ENCODE measurements at regions not wholly inside any gene's neighbourhood (a gene's known extent, or its start where the extent isn't known, plus 50 kb on each side); places are given as distances from the start of the nearest gene placed in this dataset.

- no peaks in the 10 kb centered on the region for H3K36me3 ChIP-seq (ENCODE audit: insufficient read depth, low read length)
- no peaks in the 10 kb centered on the region for H3K27me3 ChIP-seq (ENCODE audit: insufficient read depth, low read depth, low read length)
- no peaks in the 10 kb centered on the region for H3K9me2 ChIP-seq (ENCODE audit: insufficient read depth, low read length)
- H3K79me2 ChIP-seq (replicated peaks; ENCODE audit: insufficient read depth, low read length) = no peaks in the 10 kb centered on the region
- no peaks in the 10 kb centered on the region for H3K9me3 ChIP-seq (ENCODE audit: low read length)
- no peak for TF ChIP-seq RAD21 (conservative IDR thresholded peaks at IDR 0.05)
- no peak for TF ChIP-seq SMC3 (conservative IDR thresholded peaks at IDR 0.05; ENCODE audit: poor library complexity)
- no peak for TF ChIP-seq EZH2 (IDR thresholded peaks at IDR 0.05; ENCODE audit: borderline replicate concordance, insufficient read depth, low read length, poor library complexity, severe bottlenecking)
- no peak for TF ChIP-seq EP300 (conservative IDR thresholded peaks at IDR 0.05; ENCODE audit: poor library complexity, severe bottlenecking)
- no peak for TF ChIP-seq REST (IDR thresholded peaks at IDR 0.05; ENCODE audit: borderline replicate concordance)
- TF ChIP-seq MXI1 (conservative IDR thresholded peaks at IDR 0.05; ENCODE audit: poor library complexity, severe bottlenecking) = no peak
- TF ChIP-seq TAF1 (IDR thresholded peaks at IDR 0.05; ENCODE audit: low read depth) = no peak
- TF ChIP-seq CTCF (IDR thresholded peaks at IDR 0.05; ENCODE audit: poor library complexity, severe bottlenecking) = no peak
- TF ChIP-seq POLR2AphosphoS5 (IDR thresholded peaks at IDR 0.05) = no peak
- H3K4me3 ChIP-seq (ENCODE audit: low read length) = no peak overlapping the region
- no peak overlapping the region for H3K27ac ChIP-seq (ENCODE audit: low read length)
- H2AFZ ChIP-seq (ENCODE audit: low read depth, low read length) = no peak overlapping the region
- H4K20me1 ChIP-seq (ENCODE audit: insufficient read depth) = no peaks in the 10 kb centered on the region
- H3K9ac ChIP-seq (ENCODE audit: low read length) = no peak overlapping the region
- no peak overlapping the region for H3K4me2 ChIP-seq (ENCODE audit: low read length)
- H3F3A ChIP-seq (ENCODE audit: insufficient read depth, low read length, poor library complexity, severe bottlenecking) = no peaks in the 10 kb centered on the region
Measured at GRCh38 chr3:6709178-6709577, 151.7 kb upstream of the GRM7 start.

- Histone ChIP-seq H3K27ac (ENCODE audit: low read length) (no peak overlapping the region), H3K9ac (ENCODE audit: low read length) (no peak overlapping the region), H3K36me3 (ENCODE audit: insufficient read depth, low read length) (no peaks in the 10 kb centered on the region), H3K4me3 (ENCODE audit: low read length) (no peak overlapping the region), H3K27me3 (ENCODE audit: insufficient read depth, low read depth, low read length) (no peaks in the 10 kb centered on the region), H2AFZ (ENCODE audit: low read depth, low read length) (no peak overlapping the region), H3K9me3 (ENCODE audit: low read length) (no peaks in the 10 kb centered on the region), H4K20me1 (ENCODE audit: insufficient read depth) (no peaks in the 10 kb centered on the region), H3K9me2 (ENCODE audit: insufficient read depth, low read length) (no peaks in the 10 kb centered on the region), H3F3A (ENCODE audit: insufficient read depth, low read length, poor library complexity, severe bottlenecking) (peaks cover 5% of the 10 kb centered on the region), H3K79me2 (replicated peaks; ENCODE audit: insufficient read depth, low read length) (no peaks in the 10 kb centered on the region), H3K4me2 (ENCODE audit: low read length) (no peak overlapping the region)
- TF ChIP-seq TAF1 (IDR thresholded peaks at IDR 0.05; ENCODE audit: low read depth) (no peak), EZH2 (IDR thresholded peaks at IDR 0.05; ENCODE audit: borderline replicate concordance, insufficient read depth, low read length, poor library complexity, severe bottlenecking) (no peak), MXI1 (conservative IDR thresholded peaks at IDR 0.05; ENCODE audit: poor library complexity, severe bottlenecking) (no peak), REST (IDR thresholded peaks at IDR 0.05; ENCODE audit: borderline replicate concordance) (no peak)
Measured at GRCh38 chr3:6714962-6715361, 146.0 kb upstream of the GRM7 start.
